A673 (cell line): ENCODE measurements at regions not wholly inside any gene's neighbourhood (a gene's known extent, or its start where the extent isn't known, plus 50 kb on each side); places are given as distances from the start of the nearest gene placed in this dataset.
A peak's percentile ranks its signal among the peaks of the same experiment; 100 is the strongest.

Experiments
- BruUV-seq: library from RNA; stranded (reverse); fragments of 400-500 nt; replicated peaks from 2 replicates; lab custom pipeline; 2021; lab: Mats Ljungman, UMichigan
- CTCF ChIA-PET: fragments of 300-600 bp; sonication (Branson Sonifier 250); formaldehyde crosslinking; loops from one replicate; lab custom pipeline; 2022; ENCODE audit warnings: antibody characterized with exemption; lab: Charles Lee
- POLR2A ChIA-PET: fragments of 300-600 bp; sonication (Branson Sonifier 250); formaldehyde crosslinking; loops from one replicate; lab custom pipeline; 2022; ENCODE audit warnings: antibody characterized with exemption; ENCODE audit not compliant: low non-redundant PET; lab: Charles Lee
- DNase-seq: peaks from one replicate; pipeline ENCODE4 v3.0.0-alpha.2; 2015; ENCODE audit warnings: low spot score
- H3K27ac ChIP-seq: fragments of 200-600 bp; sonication (generic); 2 replicates; pipeline ENCODE4 v1.5.1; 2016; ENCODE audit warnings: mixed run types, low read depth, mild to moderate bottlenecking, mixed read lengths, antibody characterized with exemption, low read length; ENCODE audit not compliant: poor library complexity, severe bottlenecking
- H3K27me3 ChIP-seq: fragments of 200-600 bp; sonication (generic); replicated peaks from 2 replicates; pipeline ENCODE4 v1.6.1; 2017; ENCODE audit warnings: mixed run types, low read depth, mild to moderate bottlenecking, mixed read lengths, antibody characterized with exemption, low read length; ENCODE audit not compliant: insufficient read depth, poor library complexity
- H3K36me3 ChIP-seq: fragments of 200-600 bp; sonication (generic); 2 replicates; pipeline ENCODE4 v1.6.1; 2016; ENCODE audit warnings: mixed run types, mild to moderate bottlenecking, mixed read lengths, antibody characterized with exemption, low read length; ENCODE audit not compliant: insufficient read depth, poor library complexity, severe bottlenecking
- H3K4me1 ChIP-seq: fragments of 200-600 bp; sonication (generic); 2 replicates; pipeline ENCODE4 v1.6.1; 2017; ENCODE audit warnings: mixed run types, mild to moderate bottlenecking, mixed read lengths, antibody characterized with exemption, low read length; ENCODE audit not compliant: insufficient read depth, poor library complexity, severe bottlenecking
- H3K4me3 ChIP-seq: fragments of 200-600 bp; sonication (generic); 2 replicates; pipeline ENCODE4 v1.5.1; 2016; ENCODE audit warnings: low read depth, mixed run types, mild to moderate bottlenecking, mixed read lengths, low read length; ENCODE audit not compliant: poor library complexity, severe bottlenecking
- H3K9me3 ChIP-seq: fragments of 200-600 bp; sonication (generic); 2 replicates; pipeline ENCODE4 v1.6.1; 2016; ENCODE audit warnings: mixed run types, low read depth, mild to moderate bottlenecking, mixed read lengths, antibody characterized with exemption, low read length; ENCODE audit not compliant: poor library complexity, severe bottlenecking
- EZH2 ChIP-seq: fragments of 200-600 bp; sonication (generic); IDR thresholded peaks from 2 replicates; pipeline ENCODE4 v1.6.1; 2017; ENCODE audit warnings: borderline replicate concordance, low read depth, mild to moderate bottlenecking, mixed read lengths, antibody characterized with exemption, low read length; ENCODE audit not compliant: poor library complexity, severe bottlenecking
- intact Hi-C: fragments of 100-400 bp; cut with micrococcal nuclease; formaldehyde crosslinking; loops from one replicate; pipeline ENCODE4 v1.10.0; 2022; ENCODE audit not compliant: unreplicated experiment
- TF ChIP-seq, protein P1 (sequence below): fragments of 300-800, 200-600 bp; sonication (generic); conservative IDR thresholded peaks from 2 replicates; pipeline ENCODE4 v1.5.1; 2017; ENCODE audit warnings: low read depth, mild to moderate bottlenecking, antibody characterized with exemption, low read length, moderate library complexity, mixed read lengths

DNA sequence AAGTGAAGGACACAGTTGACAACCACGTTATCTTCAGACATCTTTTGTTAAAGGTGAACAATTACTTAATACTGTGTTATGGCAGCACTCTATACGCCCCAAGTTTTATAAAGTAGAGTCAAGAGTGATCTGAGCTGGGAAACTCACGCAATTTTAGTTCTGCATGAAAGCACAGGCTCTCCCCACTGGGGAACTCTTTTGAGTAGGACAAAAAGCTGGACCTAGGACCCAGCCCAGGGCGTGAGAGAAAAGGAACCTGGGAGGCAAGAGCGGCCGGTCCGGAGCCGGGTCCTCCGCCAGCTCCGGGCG, 152.6 kb upstream of the SLC4A4 start:
- BruUV-seq, result no TSS peak
- Histone ChIP-seq H3K27ac (no peak overlapping the region), H3K27me3 (peaks cover 5% of the 10 kb centered on the region)

DNA sequence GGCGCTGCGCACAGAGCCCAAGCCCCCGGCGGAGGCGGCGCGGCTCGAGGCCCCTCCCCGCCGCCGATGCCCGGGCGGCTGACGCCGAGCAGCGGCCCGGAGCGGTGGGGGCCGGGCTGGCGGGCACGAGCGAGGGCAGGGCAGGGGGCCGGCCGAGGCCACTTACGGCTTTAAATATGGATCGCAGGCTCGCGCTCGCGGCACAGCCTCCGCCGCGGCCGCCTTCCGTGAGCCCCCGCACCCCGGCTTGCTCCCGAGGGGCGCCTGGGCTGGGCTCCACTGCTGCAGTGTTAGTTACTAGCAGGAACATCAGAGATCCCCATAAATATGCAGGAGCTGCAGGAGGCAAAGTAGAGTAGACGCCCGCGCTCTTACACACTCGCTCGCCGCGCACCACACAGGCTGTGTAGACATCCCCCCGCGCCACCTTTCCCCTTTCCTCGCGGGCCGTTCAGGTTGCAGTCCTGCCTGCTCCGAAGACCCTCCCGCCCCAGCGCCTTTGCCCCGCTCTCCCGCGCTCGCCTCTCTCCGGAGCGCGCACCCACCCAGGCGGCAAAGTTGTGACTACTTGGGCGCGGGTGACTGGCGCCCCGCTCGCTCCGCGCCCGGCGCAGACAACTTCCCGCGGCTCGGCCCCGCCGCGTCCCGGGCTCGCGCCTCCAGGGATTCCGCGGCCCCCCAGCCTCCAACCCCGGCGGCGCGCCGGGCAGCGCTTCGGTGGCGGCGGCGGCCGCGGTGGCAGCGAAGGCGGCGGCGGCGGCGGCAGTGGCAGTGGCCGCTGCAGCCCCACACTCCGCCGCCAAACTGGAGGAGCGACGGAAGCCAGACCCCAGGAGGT, 152.0 kb upstream of the SLC4A4 start:
- Histone ChIP-seq H3K4me3 (peak overlapping the region; percentile 53), H3K27ac (no peak overlapping the region), H3K9me3 (no peaks in the 10 kb centered on the region), H3K27me3 (peaks cover 5% of the 10 kb centered on the region), H3K4me1 (no peaks in the 10 kb centered on the region), H3K36me3 (no peaks in the 10 kb centered on the region)
- intact Hi-C loops, result loop anchor here (5.0 to 10.0 kb wide), 2 partner anchors 368 to 526 kb away; no protein-coding TSS in a partner anchor
- CTCF ChIA-PET, result no interaction called here
- POLR2A ChIA-PET, result no interaction called here
- BruUV-seq, result no TSS peak
- peak; percentile 32 for DNase-seq
- TF ChIP-seq, protein P1, sequence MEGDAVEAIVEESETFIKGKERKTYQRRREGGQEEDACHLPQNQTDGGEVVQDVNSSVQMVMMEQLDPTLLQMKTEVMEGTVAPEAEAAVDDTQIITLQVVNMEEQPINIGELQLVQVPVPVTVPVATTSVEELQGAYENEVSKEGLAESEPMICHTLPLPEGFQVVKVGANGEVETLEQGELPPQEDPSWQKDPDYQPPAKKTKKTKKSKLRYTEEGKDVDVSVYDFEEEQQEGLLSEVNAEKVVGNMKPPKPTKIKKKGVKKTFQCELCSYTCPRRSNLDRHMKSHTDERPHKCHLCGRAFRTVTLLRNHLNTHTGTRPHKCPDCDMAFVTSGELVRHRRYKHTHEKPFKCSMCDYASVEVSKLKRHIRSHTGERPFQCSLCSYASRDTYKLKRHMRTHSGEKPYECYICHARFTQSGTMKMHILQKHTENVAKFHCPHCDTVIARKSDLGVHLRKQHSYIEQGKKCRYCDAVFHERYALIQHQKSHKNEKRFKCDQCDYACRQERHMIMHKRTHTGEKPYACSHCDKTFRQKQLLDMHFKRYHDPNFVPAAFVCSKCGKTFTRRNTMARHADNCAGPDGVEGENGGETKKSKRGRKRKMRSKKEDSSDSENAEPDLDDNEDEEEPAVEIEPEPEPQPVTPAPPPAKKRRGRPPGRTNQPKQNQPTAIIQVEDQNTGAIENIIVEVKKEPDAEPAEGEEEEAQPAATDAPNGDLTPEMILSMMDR, result no peak
- no peak for TF ChIP-seq EZH2

More for the DNA sequence above, 152.6 kb upstream of the SLC4A4 start:
- TF ChIP-seq, protein P1, result no peak
- no peak for TF ChIP-seq EZH2
- H3K9me3 ChIP-seq, result no peaks in the 10 kb centered on the region
- H3K4me3 ChIP-seq, result peak overlapping the region; percentile 53
- H3K36me3 ChIP-seq, result no peaks in the 10 kb centered on the region
- no peak for DNase-seq
- ChIA-PET POLR2A (no interaction called here), CTCF (no interaction called here)
- intact Hi-C loops, result loop anchor here (5.0 to 10.0 kb wide), 2 partner anchors 369 to 526 kb away; no protein-coding TSS in a partner anchor
- no peaks in the 10 kb centered on the region for H3K4me1 ChIP-seq

DNA sequence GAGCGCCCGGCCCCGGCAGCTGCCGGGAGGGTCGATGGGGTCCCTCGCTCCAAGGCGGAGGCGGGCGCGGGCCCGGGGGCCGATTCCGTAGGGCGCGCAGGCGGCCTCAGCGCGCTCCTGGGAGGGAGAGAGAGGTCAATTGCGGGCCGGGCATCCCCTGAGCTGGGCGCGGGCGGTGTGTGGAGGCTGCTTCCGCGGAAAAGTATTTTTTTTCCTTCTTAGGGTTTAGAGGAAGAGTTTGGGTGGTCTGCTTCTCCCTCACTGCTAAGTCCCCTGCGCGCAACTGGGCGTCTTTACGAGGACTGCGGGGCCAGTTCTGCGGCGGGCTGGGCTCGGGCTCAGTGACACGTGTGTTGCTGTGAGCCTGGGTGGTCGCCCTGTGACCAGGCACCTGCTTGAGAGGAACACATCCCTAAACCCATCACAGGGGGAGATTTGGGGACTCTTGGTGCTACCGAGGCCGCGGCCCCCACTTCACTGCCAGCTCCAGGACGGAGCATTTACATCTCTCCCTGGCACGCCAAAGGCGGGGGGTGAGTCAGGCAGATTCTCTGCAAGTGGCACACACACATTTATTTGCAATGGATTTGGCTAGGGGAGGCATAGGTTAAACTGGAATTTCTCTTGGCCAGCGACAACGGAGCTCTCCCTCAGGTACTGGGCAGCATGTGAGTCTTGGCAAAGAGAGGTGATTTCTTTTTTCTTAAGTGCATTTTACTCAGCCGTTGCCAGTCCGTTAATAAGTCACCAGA, 151.2 kb upstream of the SLC4A4 start:
- DNase-seq, result peak; percentile 3
- Histone ChIP-seq H3K27ac (no peak overlapping the region), H3K4me3 (peak overlapping the region; percentile 53), H3K36me3 (no peaks in the 10 kb centered on the region), H3K27me3 (peaks cover 5% of the 10 kb centered on the region), H3K9me3 (no peaks in the 10 kb centered on the region), H3K4me1 (no peaks in the 10 kb centered on the region)
- intact Hi-C loops, result loop anchor here (5.0 to 10.0 kb wide), 2 partner anchors 367 to 525 kb away; no protein-coding TSS in a partner anchor
- no TSS peak for BruUV-seq
- ChIA-PET POLR2A (no interaction called here), CTCF (no interaction called here)
- TF ChIP-seq, protein P1, result no peak
- TF ChIP-seq EZH2, result no peak
